ENCODE measurements at regions not wholly inside any gene's neighbourhood (a gene's known extent, or its start where the extent isn't known, plus 50 kb on each side); places are given as distances from the start of the nearest gene placed in this dataset.

DNA sequence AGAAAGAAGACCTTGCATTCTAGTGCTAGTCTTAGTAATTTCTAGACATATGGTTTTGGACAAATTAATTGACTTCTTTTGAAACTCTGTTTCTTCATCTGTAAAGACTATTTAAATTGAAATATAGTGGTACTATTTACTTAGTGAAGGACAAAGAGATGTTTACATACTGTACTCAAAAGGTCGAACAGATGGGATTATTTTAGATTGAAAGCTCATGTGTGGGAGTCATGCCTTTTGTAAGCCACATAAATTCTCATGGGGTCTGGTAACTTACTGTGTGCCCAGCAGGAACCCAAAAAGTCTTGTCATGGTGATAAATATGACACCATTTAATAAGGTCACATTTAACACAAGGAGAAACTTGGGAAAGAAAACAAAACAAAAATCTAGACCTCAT lies 368.2 kb upstream of the CITED2 start:
- H3K4me1 ChIP-seq (ENCODE audit: low read length): peaks cover 10% of the 10 kb centered on the region

GRCh38 chr6:139738801-139739455 lies 364.5 kb upstream of the CITED2 start:
- H3K79me2 ChIP-seq (ENCODE audit: low read length): no peaks in the 10 kb centered on the region
- H3K27ac ChIP-seq (ENCODE audit: low read length): no peak overlapping the region
- H3K36me3 ChIP-seq (replicated peaks; ENCODE audit: insufficient read depth, low read length): no peaks in the 10 kb centered on the region
- H3F3A ChIP-seq (ENCODE audit: insufficient read depth, low read length): no peaks in the 10 kb centered on the region
- H3K27me3 ChIP-seq (replicated peaks; ENCODE audit: insufficient read depth, low read length): no peaks in the 10 kb centered on the region
- TF ChIP-seq CTCF (IDR thresholded peaks at IDR 0.05; ENCODE audit: low read length): no peak
- TF ChIP-seq EZH2 (optimal IDR thresholded peaks at IDR 0.05; ENCODE audit: low read depth, low read length): no peak
- TF ChIP-seq EZH2phosphoT487 (IDR thresholded peaks at IDR 0.05; ENCODE audit: low read length): no peak
- no peak overlapping the region for H3K9ac ChIP-seq (ENCODE audit: low read length)
- H3K4me2 ChIP-seq (ENCODE audit: low read depth, low read length): 0 out of 2 replicates have a peak overlapping the region, but pooled peaks have one; percentile 18
- H3K9me3 ChIP-seq (replicated peaks; ENCODE audit: insufficient read depth, low read length): no peaks in the 10 kb centered on the region
- no peak overlapping the region for H2AFZ ChIP-seq (ENCODE audit: low read length)
- no peaks in the 10 kb centered on the region for H4K20me1 ChIP-seq (ENCODE audit: insufficient read depth, low read length)
- H3K4me1 ChIP-seq (ENCODE audit: low read length): peaks cover 23% of the 10 kb centered on the region
- DNase-seq: no peak
- H3K4me3 ChIP-seq (ENCODE audit: low read length): no peak overlapping the region
- no peaks in the 10 kb centered on the region for H3K9me2 ChIP-seq (replicated peaks; ENCODE audit: insufficient read depth, low read length)

More for the DNA sequence above, 368.2 kb upstream of the CITED2 start:
- no peaks in the 10 kb centered on the region for H3K79me2 ChIP-seq (ENCODE audit: low read length)
- no peaks in the 10 kb centered on the region for H3K9me3 ChIP-seq (replicated peaks; ENCODE audit: insufficient read depth, low read length)
- TF ChIP-seq EZH2 (optimal IDR thresholded peaks at IDR 0.05; ENCODE audit: low read depth, low read length): no peak
- H3K27me3 ChIP-seq (replicated peaks; ENCODE audit: insufficient read depth, low read length): no peaks in the 10 kb centered on the region
- no peaks in the 10 kb centered on the region for H3F3A ChIP-seq (ENCODE audit: insufficient read depth, low read length)
- H3K9ac ChIP-seq (ENCODE audit: low read length): no peak overlapping the region
- H3K4me2 ChIP-seq (ENCODE audit: low read depth, low read length): no peak overlapping the region
- H3K4me3 ChIP-seq (ENCODE audit: low read length): no peak overlapping the region
- no peak overlapping the region for H2AFZ ChIP-seq (ENCODE audit: low read length)
- H3K9me2 ChIP-seq (replicated peaks; ENCODE audit: insufficient read depth, low read length): no peaks in the 10 kb centered on the region
- no peaks in the 10 kb centered on the region for H3K36me3 ChIP-seq (replicated peaks; ENCODE audit: insufficient read depth, low read length)
- no peaks in the 10 kb centered on the region for H4K20me1 ChIP-seq (ENCODE audit: insufficient read depth, low read length)
- no peak overlapping the region for H3K27ac ChIP-seq (ENCODE audit: low read length)
- no peak for DNase-seq

DNA sequence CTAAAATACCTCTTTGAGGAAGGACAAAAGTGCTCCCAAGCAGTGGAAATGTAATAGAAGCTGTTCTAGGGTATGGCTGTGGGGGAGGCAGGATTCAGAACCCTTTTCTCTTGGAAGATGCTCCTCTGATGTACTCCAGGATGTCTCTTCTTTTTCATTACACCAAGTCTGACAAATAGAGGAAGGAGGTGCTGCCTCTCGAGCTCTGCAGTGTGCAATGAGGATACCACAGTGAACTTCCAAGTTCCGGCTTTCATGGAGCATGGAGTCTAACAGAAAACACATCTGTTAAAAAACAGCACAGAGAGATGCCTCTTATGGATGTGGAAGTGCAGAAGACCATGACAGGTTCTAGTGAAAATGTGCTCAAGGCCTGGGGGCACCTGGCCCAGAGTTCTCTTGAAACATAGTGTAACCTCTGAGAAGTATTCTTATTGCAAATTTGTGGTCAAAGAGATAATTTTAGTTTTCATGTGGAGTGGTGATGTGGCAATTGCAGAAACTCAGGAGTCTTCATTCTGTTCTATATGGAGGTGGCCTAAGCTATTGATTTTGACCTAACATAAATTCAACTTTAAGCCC lies 362.0 kb upstream of the CITED2 start:
- no peaks in the 10 kb centered on the region for H3K79me2 ChIP-seq (ENCODE audit: low read length)
- H3K4me2 ChIP-seq (ENCODE audit: low read depth, low read length): no peak overlapping the region
- no peaks in the 10 kb centered on the region for H3K27me3 ChIP-seq (replicated peaks; ENCODE audit: insufficient read depth, low read length)
- H3K9me2 ChIP-seq (replicated peaks; ENCODE audit: insufficient read depth, low read length): no peaks in the 10 kb centered on the region
- H2AFZ ChIP-seq (ENCODE audit: low read length): peak overlapping the region; percentile 21; the same call in 1 of the 2 replicates
- peaks cover 23% of the 10 kb centered on the region for H3K4me1 ChIP-seq (ENCODE audit: low read length)
- TF ChIP-seq CTCF (IDR thresholded peaks at IDR 0.05; ENCODE audit: low read length) (no peak), EZH2phosphoT487 (IDR thresholded peaks at IDR 0.05; ENCODE audit: low read length) (no peak), EZH2 (optimal IDR thresholded peaks at IDR 0.05; ENCODE audit: low read depth, low read length) (no peak)
- DNase-seq: no peak
- no peak overlapping the region for H3K4me3 ChIP-seq (ENCODE audit: low read length)
- no peaks in the 10 kb centered on the region for H3K36me3 ChIP-seq (replicated peaks; ENCODE audit: insufficient read depth, low read length)
- no peaks in the 10 kb centered on the region for H4K20me1 ChIP-seq (ENCODE audit: insufficient read depth, low read length)
- no peak overlapping the region for H3K9ac ChIP-seq (ENCODE audit: low read length)
- no peak overlapping the region for H3K27ac ChIP-seq (ENCODE audit: low read length)
- H3K9me3 ChIP-seq (replicated peaks; ENCODE audit: insufficient read depth, low read length): no peaks in the 10 kb centered on the region
- no peaks in the 10 kb centered on the region for H3F3A ChIP-seq (ENCODE audit: insufficient read depth, low read length)

DNA sequence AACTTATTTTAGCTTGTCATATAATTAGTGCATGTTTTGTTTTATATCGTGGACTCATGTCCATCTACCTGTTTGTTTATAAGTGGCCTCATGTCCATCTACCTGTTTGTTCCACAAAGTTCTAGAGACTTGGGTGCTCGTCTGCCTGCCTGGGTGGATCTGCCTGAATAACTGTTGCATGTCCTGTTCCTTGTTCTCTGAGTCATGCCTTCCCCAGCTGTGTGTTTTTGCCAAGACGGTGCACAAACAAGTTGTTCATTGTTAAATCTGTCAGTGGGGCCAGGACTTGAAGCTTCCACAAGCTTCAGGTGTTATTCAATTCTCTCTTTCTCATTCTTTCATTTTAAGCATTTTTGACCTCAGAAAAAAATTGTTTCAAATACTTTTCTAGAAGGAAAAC lies 358.0 kb upstream of the CITED2 start:
- no peaks in the 10 kb centered on the region for H3K27me3 ChIP-seq (replicated peaks; ENCODE audit: insufficient read depth, low read length)
- peaks cover 14% of the 10 kb centered on the region for H3K4me1 ChIP-seq (ENCODE audit: low read length)
- H3K9me2 ChIP-seq (replicated peaks; ENCODE audit: insufficient read depth, low read length): no peaks in the 10 kb centered on the region
- no peaks in the 10 kb centered on the region for H4K20me1 ChIP-seq (ENCODE audit: insufficient read depth, low read length)
- no peak overlapping the region for H3K4me3 ChIP-seq (ENCODE audit: low read length)
- no peaks in the 10 kb centered on the region for H3K36me3 ChIP-seq (replicated peaks; ENCODE audit: insufficient read depth, low read length)
- TF ChIP-seq CTCF (IDR thresholded peaks at IDR 0.05; ENCODE audit: low read length): no peak
- TF ChIP-seq EZH2phosphoT487 (IDR thresholded peaks at IDR 0.05; ENCODE audit: low read length): no peak
- TF ChIP-seq EZH2 (optimal IDR thresholded peaks at IDR 0.05; ENCODE audit: low read depth, low read length): no peak
- H3F3A ChIP-seq (ENCODE audit: insufficient read depth, low read length): no peaks in the 10 kb centered on the region
- no peaks in the 10 kb centered on the region for H3K79me2 ChIP-seq (ENCODE audit: low read length)
- no peak overlapping the region for H3K27ac ChIP-seq (ENCODE audit: low read length)
- no peak overlapping the region for H3K4me2 ChIP-seq (ENCODE audit: low read depth, low read length)
- no peaks in the 10 kb centered on the region for H3K9me3 ChIP-seq (replicated peaks; ENCODE audit: insufficient read depth, low read length)
- DNase-seq: no peak
- no peak overlapping the region for H3K9ac ChIP-seq (ENCODE audit: low read length)
- H2AFZ ChIP-seq (ENCODE audit: low read length): no peak overlapping the region
